Lower leg skin (tissue), 4 donors: ENCODE measurements at regions not wholly inside any gene's neighbourhood (a gene's known extent, or its start where the extent isn't known, plus 50 kb on each side); places are given as distances from the start of the nearest gene placed in this dataset.

Experiments
- DNase-seq, 2 donors: peaks; one replicate each; pipeline ENCODE4 v3.0.0-alpha.2; 2019; ENCODE audit warnings: low spot score in 2 of 2
- H3K4me3 ChIP-seq: fragments of 200-600 bp; sonication (generic); 2 replicates; pipeline ENCODE4 v1.5.1; 2017; ENCODE audit warnings: mild to moderate bottlenecking, low read depth; ENCODE audit not compliant: poor library complexity, severe bottlenecking
- POLR2A ChIP-seq, 2 donors: fragments of 450-650 bp; IDR thresholded peaks; one replicate each; pipeline ENCODE4 v1.6.1; 2016 to 2017; ENCODE audit warnings: antibody characterized with exemption in 2 of 2, mild to moderate bottlenecking in 1 of 2, moderate library complexity in 1 of 2
- WGBS, 2 donors: methylation state at CpG; one replicate each; pipeline ENCODE4 v1.1.5; 2018; 5-methylcytosine and 5-hydroxymethylcytosine counted together
- intact Hi-C: fragments of 100-400 bp; cut with DNase I; formaldehyde crosslinking; loops from one replicate; pipeline ENCODE4 v1.15.0; 2023; ENCODE audit warnings: low total_unique reads
- TF ChIP-seq, protein P1 (sequence below), 3 donors: fragments of 450-650 bp; IDR thresholded peaks; one replicate each; pipeline ENCODE4 v1.5.1; 2016; ENCODE audit warnings: antibody characterized with exemption in 3 of 3, mild to moderate bottlenecking in 3 of 3, moderate library complexity in 2 of 3

DNA sequence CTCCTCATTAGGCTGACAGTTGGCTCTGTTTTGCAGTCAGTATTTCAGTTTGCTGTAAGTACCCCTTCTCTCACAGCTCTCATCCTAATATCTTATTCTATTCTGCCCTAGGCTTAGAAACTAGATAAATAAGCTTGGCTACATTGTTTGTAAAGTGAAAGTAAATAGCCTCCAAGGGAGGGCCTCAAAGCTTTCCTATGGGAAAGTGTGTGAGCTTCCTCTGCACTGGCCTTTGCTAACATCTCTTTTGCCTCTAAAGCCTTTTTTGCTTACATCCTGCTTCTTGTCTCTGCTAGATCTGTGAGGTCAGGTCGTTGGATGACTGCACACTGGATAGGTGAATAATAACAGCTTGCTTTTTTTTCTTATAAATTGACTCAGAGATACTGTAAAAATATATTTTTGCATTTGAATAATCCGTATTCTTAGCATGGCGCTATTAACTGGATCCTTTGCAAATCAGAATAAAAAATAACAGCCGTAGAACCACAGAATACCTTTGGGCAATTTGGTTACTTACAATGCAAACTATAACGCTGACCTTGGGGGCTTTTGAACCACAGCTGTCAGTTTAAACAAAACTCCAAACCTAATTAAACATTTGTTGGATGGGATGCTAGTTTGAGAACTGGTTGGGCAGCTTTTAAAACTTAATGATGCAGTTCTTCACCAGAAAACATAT lies 55.1 kb downstream of the TTC6 start:
- DNase-seq = no peak
- intact Hi-C loops = no loop called here
- no peak for TF ChIP-seq POLR2A (IDR thresholded peaks at IDR 0.05)
- TF ChIP-seq, protein P1, sequence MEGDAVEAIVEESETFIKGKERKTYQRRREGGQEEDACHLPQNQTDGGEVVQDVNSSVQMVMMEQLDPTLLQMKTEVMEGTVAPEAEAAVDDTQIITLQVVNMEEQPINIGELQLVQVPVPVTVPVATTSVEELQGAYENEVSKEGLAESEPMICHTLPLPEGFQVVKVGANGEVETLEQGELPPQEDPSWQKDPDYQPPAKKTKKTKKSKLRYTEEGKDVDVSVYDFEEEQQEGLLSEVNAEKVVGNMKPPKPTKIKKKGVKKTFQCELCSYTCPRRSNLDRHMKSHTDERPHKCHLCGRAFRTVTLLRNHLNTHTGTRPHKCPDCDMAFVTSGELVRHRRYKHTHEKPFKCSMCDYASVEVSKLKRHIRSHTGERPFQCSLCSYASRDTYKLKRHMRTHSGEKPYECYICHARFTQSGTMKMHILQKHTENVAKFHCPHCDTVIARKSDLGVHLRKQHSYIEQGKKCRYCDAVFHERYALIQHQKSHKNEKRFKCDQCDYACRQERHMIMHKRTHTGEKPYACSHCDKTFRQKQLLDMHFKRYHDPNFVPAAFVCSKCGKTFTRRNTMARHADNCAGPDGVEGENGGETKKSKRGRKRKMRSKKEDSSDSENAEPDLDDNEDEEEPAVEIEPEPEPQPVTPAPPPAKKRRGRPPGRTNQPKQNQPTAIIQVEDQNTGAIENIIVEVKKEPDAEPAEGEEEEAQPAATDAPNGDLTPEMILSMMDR (IDR thresholded peaks at IDR 0.05) = no peak
- 40 to 48% methylated on average over 5 of the region's 5 CpGs for WGBS, 2 donors
- no peak overlapping the region for H3K4me3 ChIP-seq

DNA sequence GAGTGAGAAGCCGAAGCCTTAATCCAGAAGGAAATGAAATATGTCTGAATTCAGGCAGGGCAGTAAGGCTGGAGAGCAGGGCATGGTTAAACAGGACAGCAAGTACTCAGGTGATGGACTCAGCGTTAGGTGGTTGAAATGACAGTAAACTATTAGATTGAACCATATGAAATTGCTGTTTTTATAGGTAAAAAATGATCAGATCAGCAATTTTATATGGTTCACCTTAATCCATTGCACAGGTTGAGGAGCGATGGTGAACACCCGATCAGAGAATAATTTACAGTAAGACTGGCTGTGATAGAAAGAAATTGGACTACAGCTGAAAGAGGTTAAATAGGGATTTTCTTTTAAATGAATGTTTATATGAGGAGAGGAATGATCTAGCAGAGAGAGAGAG lies 56.6 kb downstream of the TTC6 start:
- no peak overlapping the region for H3K4me3 ChIP-seq
- WGBS, 2 donors = 91 to 92% methylated on average over 4 of the region's 4 CpGs
- TF ChIP-seq, protein P1 (IDR thresholded peaks at IDR 0.05) = no peak
- TF ChIP-seq POLR2A (IDR thresholded peaks at IDR 0.05) = no peak
- no peak for DNase-seq
- intact Hi-C loops = no loop called here

DNA sequence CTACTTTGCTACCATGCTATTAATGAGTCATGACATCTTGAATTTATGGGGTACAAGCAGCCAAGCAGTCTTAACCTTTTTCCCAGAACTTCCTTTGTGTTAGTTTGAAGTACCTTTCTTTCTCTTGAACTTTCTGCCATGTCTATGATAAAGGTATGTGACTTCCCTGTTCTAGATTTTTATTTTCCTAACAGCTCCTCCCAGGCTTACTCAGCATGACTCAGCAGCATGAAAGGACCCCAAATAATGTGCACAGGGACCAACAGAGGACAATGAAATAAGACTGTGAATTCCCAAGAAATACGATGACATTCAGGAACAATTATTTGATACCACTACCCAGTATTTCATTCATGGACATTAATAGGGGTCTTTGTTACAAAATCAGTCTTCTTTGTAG lies 60.0 kb downstream of the TTC6 start:
- WGBS, 2 donors = 89 to 97% methylated on average over 1 of the region's 1 CpG
- no peak overlapping the region for H3K4me3 ChIP-seq
- intact Hi-C loops = no loop called here
- TF ChIP-seq, protein P1 (IDR thresholded peaks at IDR 0.05) = no peak
- TF ChIP-seq POLR2A (IDR thresholded peaks at IDR 0.05) = no peak
- DNase-seq = no peak

DNA sequence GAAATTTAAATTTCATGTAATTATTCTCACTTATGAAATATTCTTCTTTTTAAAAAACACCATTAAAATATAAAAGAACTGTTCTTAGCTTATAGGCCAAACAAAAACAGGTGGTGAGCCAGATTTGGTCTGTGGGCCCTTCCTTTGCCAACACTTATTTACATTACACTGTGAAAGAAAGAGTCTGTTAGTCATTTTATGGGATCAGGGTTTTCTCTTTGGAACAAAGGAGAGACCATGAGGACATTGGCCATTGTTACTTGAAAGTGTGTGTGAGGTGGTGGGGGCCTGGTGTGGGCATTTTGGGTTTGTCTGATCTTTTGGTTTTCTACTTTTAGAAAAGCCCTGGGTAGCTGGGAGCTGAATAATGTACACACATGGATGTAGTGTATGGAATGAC lies 62.7 kb downstream of the TTC6 start:
- intact Hi-C loops = no loop called here
- DNase-seq = no peak
- no peak overlapping the region for H3K4me3 ChIP-seq
- no peak for TF ChIP-seq POLR2A (IDR thresholded peaks at IDR 0.05)
- TF ChIP-seq, protein P1 (IDR thresholded peaks at IDR 0.05) = no peak

DNA sequence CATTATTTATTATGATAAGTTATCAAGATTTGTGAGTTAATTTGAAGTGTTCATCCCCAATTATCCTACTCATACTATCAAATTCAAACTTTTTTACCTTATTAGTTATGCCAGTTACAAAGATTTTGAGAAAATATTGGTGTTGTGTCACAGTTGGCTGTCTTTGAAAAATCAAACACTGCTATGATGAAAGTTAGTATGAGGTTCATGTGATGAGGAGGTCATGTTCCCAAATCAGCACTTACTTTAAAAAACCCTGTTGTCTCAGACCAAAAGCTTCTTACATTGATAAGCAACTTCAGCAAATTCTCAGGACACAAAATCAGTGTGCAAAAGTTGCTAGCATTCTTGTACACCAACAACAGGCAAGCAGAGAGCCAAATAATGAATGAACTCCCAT lies 68.1 kb downstream of the TTC6 start:
- no peak for DNase-seq
- intact Hi-C loops = no loop called here
- TF ChIP-seq POLR2A (IDR thresholded peaks at IDR 0.05) = no peak
- TF ChIP-seq, protein P1 (IDR thresholded peaks at IDR 0.05) = no peak
- no peak overlapping the region for H3K4me3 ChIP-seq

DNA sequence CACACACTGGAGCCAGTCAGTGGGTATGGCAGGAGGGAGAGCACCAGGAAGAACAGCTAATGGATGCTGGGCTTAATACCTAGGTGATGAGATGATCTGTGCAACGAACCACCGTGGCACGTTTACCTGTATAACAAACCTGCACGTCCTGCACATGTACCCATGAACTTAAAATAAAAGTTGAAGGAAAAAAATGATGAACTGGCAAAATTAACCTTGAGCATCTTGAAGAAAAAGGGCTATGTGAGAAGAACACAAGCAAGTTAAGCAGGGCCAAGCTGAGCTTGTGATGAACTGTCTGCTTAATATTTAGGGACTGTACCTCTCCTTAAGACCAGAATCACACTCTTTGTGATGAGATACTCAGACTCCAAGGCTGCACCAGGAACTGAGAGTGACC lies 70.0 kb downstream of the TTC6 start:
- DNase-seq = no peak
- intact Hi-C loops = no loop called here
- 86 to 90% methylated on average over 4 of the region's 4 CpGs for WGBS, 2 donors
- no peak overlapping the region for H3K4me3 ChIP-seq
- TF ChIP-seq, protein P1 (IDR thresholded peaks at IDR 0.05) = no peak
- TF ChIP-seq POLR2A (IDR thresholded peaks at IDR 0.05) = no peak
